Thyroid gland (tissue), 4 donors: ENCODE measurements at regions not wholly inside any gene's neighbourhood (a gene's known extent, or its start where the extent isn't known, plus 50 kb on each side); places are given as distances from the start of the nearest gene placed in this dataset.

Experiments
- DNase-seq, 2 donors: peaks; one replicate each; pipeline ENCODE4 v3.0.0-alpha.2; 2019
- H3K27ac ChIP-seq, 3 donors: fragments of 200-600 bp; sonication (generic); 1 replicate in 2 of 3; 2 replicates in 1 of 3; pipeline ENCODE4 v1.5.1; 2016 to 2019; ENCODE audit warnings: mild to moderate bottlenecking in 1 of 3, moderate library complexity in 1 of 3
- H3K27me3 ChIP-seq: fragments of 200-600 bp; sonication (generic); one replicate; pipeline ENCODE4 v1.5.1; 2019
- H3K36me3 ChIP-seq, 2 donors: fragments of 200-600 bp; sonication (generic); one replicate each; pipeline ENCODE4 v1.5.1; 2016 to 2019
- H3K4me1 ChIP-seq, 2 donors: fragments of 200-600 bp; sonication (generic); one replicate each; pipeline ENCODE4 v1.5.1; 2017 to 2019
- H3K4me3 ChIP-seq, 3 donors: fragments of 200-600 bp; sonication (generic); replicated peaks in 1 of 3; 1 replicate in 2 of 3; 2 replicates in 1 of 3; pipeline ENCODE4 v1.5.1; 2016; ENCODE audit warnings: mild to moderate bottlenecking in 1 of 3
- H3K9me3 ChIP-seq: fragments of 200-600 bp; sonication (generic); one replicate; pipeline ENCODE4 v1.5.1; 2017
- CTCF ChIP-seq, 6 experiments: fragments of 200-600 bp in 3 of 6; fragments of 450-650 bp in 3 of 6; sonication (generic) in 3 of 6; IDR thresholded peaks; one replicate each; pipeline ENCODE4 v1.5.1; 2016 to 2019; ENCODE audit warnings: antibody characterized with exemption in 6 of 6, mild to moderate bottlenecking in 2 of 6, inconsistent platforms in 1 of 6, moderate library complexity in 1 of 6
- POLR2A ChIP-seq, 2 donors: fragments of 450-650 bp; IDR thresholded peaks; one replicate each; pipeline ENCODE4 v1.6.1; 2017; ENCODE audit warnings: antibody characterized with exemption in 2 of 2, mild to moderate bottlenecking in 2 of 2, moderate library complexity in 1 of 2
- WGBS, 2 donors: methylation state at CpG; one replicate each; pipeline ENCODE4 v1.1.5; 2017; 5-methylcytosine and 5-hydroxymethylcytosine counted together
- intact Hi-C: fragments of 100-400 bp; cut with DNase I; formaldehyde crosslinking; loops from one replicate; pipeline ENCODE4 v1.15.1; 2023

- H3K27ac ChIP-seq: no peak overlapping the region
- DNase-seq: no peak
- no peaks in the 10 kb centered on the region for H3K9me3 ChIP-seq
- H3K36me3 ChIP-seq: no peaks in the 10 kb centered on the region
- TF ChIP-seq POLR2A (IDR thresholded peaks at IDR 0.05) (no peak), CTCF (IDR thresholded peaks at IDR 0.05) (no peak)
- no peaks in the 10 kb centered on the region for H3K4me1 ChIP-seq
- H3K4me3 ChIP-seq: no peak overlapping the region
- 74 to 75% methylated on average over 6 of the region's 6 CpGs for WGBS, 2 donors
- intact Hi-C loops: no loop called here
- no peaks in the 10 kb centered on the region for H3K27me3 ChIP-seq
Observed at GRCh38 chr9:115439641-115440040, 321.7 kb upstream of the TNC start.

GRCh38 chr9:115442054-115442453, 324.1 kb upstream of the TNC start:
- DNase-seq: no peak
- H3K4me1 ChIP-seq: no peaks in the 10 kb centered on the region
- H3K36me3 ChIP-seq: no peaks in the 10 kb centered on the region
- no peak overlapping the region for H3K4me3 ChIP-seq
- 37 to 45% methylated on average over 4 of the region's 4 CpGs for WGBS, 2 donors
- H3K9me3 ChIP-seq: no peaks in the 10 kb centered on the region
- H3K27me3 ChIP-seq: no peaks in the 10 kb centered on the region
- TF ChIP-seq CTCF (IDR thresholded peaks at IDR 0.05) (no peak), POLR2A (IDR thresholded peaks at IDR 0.05) (no peak)
- intact Hi-C loops: no loop called here
- H3K27ac ChIP-seq: no peak overlapping the region

- intact Hi-C loops: no loop called here
- Histone ChIP-seq H3K27me3 (no peaks in the 10 kb centered on the region), H3K9me3 (no peaks in the 10 kb centered on the region), H3K27ac (no peak overlapping the region), H3K4me1 (no peaks in the 10 kb centered on the region), H3K4me3 (no peak overlapping the region), H3K36me3 (no peaks in the 10 kb centered on the region)
- 93 to 95% methylated on average over 2 of the region's 2 CpGs for WGBS, 2 donors
- TF ChIP-seq CTCF (IDR thresholded peaks at IDR 0.05): no peak
- no peak for TF ChIP-seq POLR2A (IDR thresholded peaks at IDR 0.05)
- DNase-seq: no peak
Observed at GRCh38 chr9:115443890-115444289, 325.9 kb upstream of the TNC start.

- WGBS, 2 donors: 26 to 47% methylated on average over 3 of the region's 3 CpGs
- no peak overlapping the region for H3K4me3 ChIP-seq
- H3K36me3 ChIP-seq: no peaks in the 10 kb centered on the region
- no peaks in the 10 kb centered on the region for H3K27me3 ChIP-seq
- no peak overlapping the region for H3K27ac ChIP-seq
- TF ChIP-seq CTCF (IDR thresholded peaks at IDR 0.05): no peak
- TF ChIP-seq POLR2A (IDR thresholded peaks at IDR 0.05): no peak
- H3K9me3 ChIP-seq: no peaks in the 10 kb centered on the region
- no peaks in the 10 kb centered on the region for H3K4me1 ChIP-seq
- intact Hi-C loops: no loop called here
- no peak for DNase-seq
Observed at GRCh38 chr9:115444959-115445358, 327.0 kb upstream of the TNC start.

- intact Hi-C loops: no loop called here
- TF ChIP-seq CTCF (IDR thresholded peaks at IDR 0.05) (no peak), POLR2A (IDR thresholded peaks at IDR 0.05) (no peak)
- no peak overlapping the region for H3K4me3 ChIP-seq
- 48 to 71% methylated on average over 3 of the region's 3 CpGs for WGBS, 2 donors
- no peak for DNase-seq
- no peak overlapping the region for H3K27ac ChIP-seq
- H3K4me1 ChIP-seq: no peaks in the 10 kb centered on the region
- H3K36me3 ChIP-seq: no peaks in the 10 kb centered on the region
- no peaks in the 10 kb centered on the region for H3K27me3 ChIP-seq
- no peaks in the 10 kb centered on the region for H3K9me3 ChIP-seq
Observed at GRCh38 chr9:115445655-115446054, 327.7 kb upstream of the TNC start.
